Lung (tissue), 11 donors: ENCODE measurements at regions not wholly inside any gene's neighbourhood (a gene's known extent, or its start where the extent isn't known, plus 50 kb on each side); places are given as distances from the start of the nearest gene placed in this dataset.

ENCODE experiments used
- ATAC-seq: fragments of 200-7000 bp; cut with Tn5 transposase; one replicate; pipeline ENCODE4 v1.9.1; 2020; ENCODE audit warnings: moderate number of reproducible peaks; ENCODE audit not compliant: insufficient read depth, low FRiP score
- DNase-seq, 3 donors: peaks; one replicate each; pipeline ENCODE4 v3.0.0-alpha.2; 2013 to 2017
- H3K27ac ChIP-seq, 2 donors: one replicate each; pipeline ENCODE4 v1.5.1; 2013; ENCODE audit warnings: mild to moderate bottlenecking in 2 of 2, moderate library complexity in 2 of 2, control low read depth in 1 of 2, inconsistent platforms in 1 of 2, low read depth in 1 of 2, low read length in 1 of 2
- H3K27me3 ChIP-seq, 3 donors: one replicate each; pipeline ENCODE4 v1.5.1; 2013; ENCODE audit warnings: low read length in 2 of 3; ENCODE audit not compliant: control insufficient read depth in 3 of 3, insufficient read depth in 3 of 3
- H3K36me3 ChIP-seq, 4 donors: one replicate each; pipeline ENCODE4 v1.5.1; 2013; ENCODE audit warnings: low read length in 4 of 4, mild to moderate bottlenecking in 1 of 4, moderate library complexity in 1 of 4; ENCODE audit not compliant: control insufficient read depth in 4 of 4, insufficient read depth in 4 of 4
- H3K4me1 ChIP-seq, 5 donors: one replicate each; pipeline ENCODE4 v1.5.1; 2013; ENCODE audit warnings: low read length in 5 of 5, mild to moderate bottlenecking in 2 of 5, moderate library complexity in 1 of 5; ENCODE audit not compliant: control insufficient read depth in 5 of 5, insufficient read depth in 5 of 5
- H3K4me3 ChIP-seq: one replicate; pipeline ENCODE4 v1.5.1; 2013; ENCODE audit warnings: mild to moderate bottlenecking, control low read depth, moderate library complexity
- H3K9ac ChIP-seq, 2 donors: one replicate each; pipeline ENCODE4 v1.5.1; 2013; ENCODE audit warnings: low read length in 2 of 2, control low read depth in 1 of 2; ENCODE audit not compliant: insufficient read depth in 1 of 2
- H3K9me3 ChIP-seq, 4 donors: one replicate each; pipeline ENCODE4 v1.5.1; 2013; ENCODE audit warnings: low read length in 3 of 4, mild to moderate bottlenecking in 1 of 4, moderate library complexity in 1 of 4; ENCODE audit not compliant: control insufficient read depth in 4 of 4, insufficient read depth in 3 of 4
- WGBS, 2 donors: extraction: QIAGEN DNeasy Blood & Tissue Kit; methylation state at CpG; one replicate each; pipeline ENCODE4 v1.1.7; 2013; 5-methylcytosine and 5-hydroxymethylcytosine counted together
- TF ChIP-seq, protein P1 (sequence below): IDR thresholded peaks from 2 replicates; pipeline ENCODE4 v1.5.1; 2012; ENCODE audit warnings: mild to moderate bottlenecking; ENCODE audit errors: control extremely low read depth, extremely low read depth
- donor health status: control.
- donor health status: control.
- donor health status: Bipolar disorder and iron deficiency.
- donor health status: healthy.
- donor health status: DM: yes; HTN: yes; CAD: no.

DNA sequence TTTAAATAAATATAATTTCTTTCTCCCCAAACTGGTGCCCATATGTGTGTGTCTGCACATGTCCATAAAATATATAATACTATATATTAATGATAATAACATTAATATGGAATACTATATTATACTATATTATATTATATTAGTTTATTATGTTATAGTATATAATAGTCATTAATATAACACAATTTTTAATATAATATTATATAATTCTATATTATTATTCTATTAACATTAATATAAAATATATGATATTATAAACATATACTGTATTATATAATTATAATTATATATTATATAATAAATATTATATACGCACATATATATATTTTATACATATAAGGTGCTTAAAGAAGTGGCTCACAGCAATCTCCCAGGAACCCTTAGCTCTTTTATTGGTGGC lies 513.0 kb upstream of the CDH11 start:
- H3K9ac ChIP-seq, result no peak overlapping the region
- peaks cover 0 to 1% (median 0%) of the 10 kb centered on the region in 5 donors for H3K4me1 ChIP-seq
- DNase-seq, result no peak
- TF ChIP-seq, protein P1, sequence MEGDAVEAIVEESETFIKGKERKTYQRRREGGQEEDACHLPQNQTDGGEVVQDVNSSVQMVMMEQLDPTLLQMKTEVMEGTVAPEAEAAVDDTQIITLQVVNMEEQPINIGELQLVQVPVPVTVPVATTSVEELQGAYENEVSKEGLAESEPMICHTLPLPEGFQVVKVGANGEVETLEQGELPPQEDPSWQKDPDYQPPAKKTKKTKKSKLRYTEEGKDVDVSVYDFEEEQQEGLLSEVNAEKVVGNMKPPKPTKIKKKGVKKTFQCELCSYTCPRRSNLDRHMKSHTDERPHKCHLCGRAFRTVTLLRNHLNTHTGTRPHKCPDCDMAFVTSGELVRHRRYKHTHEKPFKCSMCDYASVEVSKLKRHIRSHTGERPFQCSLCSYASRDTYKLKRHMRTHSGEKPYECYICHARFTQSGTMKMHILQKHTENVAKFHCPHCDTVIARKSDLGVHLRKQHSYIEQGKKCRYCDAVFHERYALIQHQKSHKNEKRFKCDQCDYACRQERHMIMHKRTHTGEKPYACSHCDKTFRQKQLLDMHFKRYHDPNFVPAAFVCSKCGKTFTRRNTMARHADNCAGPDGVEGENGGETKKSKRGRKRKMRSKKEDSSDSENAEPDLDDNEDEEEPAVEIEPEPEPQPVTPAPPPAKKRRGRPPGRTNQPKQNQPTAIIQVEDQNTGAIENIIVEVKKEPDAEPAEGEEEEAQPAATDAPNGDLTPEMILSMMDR, result no peak
- WGBS, 2 donors, result 93 to 98% methylated on average over 1 of the region's 1 CpG
- H3K4me3 ChIP-seq, result no peak overlapping the region
- no peak overlapping the region for H3K27ac ChIP-seq
- ATAC-seq, result no peak
- H3K36me3 ChIP-seq, result no peaks in the 10 kb centered on the region
- H3K27me3 ChIP-seq, result no peaks in the 10 kb centered on the region
- H3K9me3 ChIP-seq, result no peaks in the 10 kb centered on the region

DNA sequence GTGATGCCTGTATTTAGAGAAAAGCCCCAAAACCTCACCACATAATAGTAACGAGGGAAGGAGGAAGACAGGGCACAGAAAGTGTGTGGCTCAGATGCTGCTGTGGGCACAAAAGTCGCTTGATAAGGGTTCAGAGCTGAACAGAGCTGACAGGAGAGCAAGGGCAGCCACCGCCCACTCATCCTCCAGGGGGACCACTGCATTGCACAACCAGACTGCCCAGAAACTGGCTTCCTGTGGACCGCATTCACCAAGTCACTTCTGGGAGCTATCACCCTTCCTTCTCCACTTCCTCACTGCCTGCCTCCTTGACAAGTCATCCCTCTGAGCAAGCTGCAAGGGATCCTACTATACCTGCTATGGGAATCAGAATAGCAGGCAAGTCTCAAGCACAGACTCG lies 512.4 kb upstream of the CDH11 start:
- 35 to 54% methylated on average over 5 of the region's 5 CpGs for WGBS, 2 donors
- Histone ChIP-seq H3K9ac (no peak overlapping the region), H3K27ac (no peak overlapping the region), H3K36me3 (no peaks in the 10 kb centered on the region), H3K27me3 (no peaks in the 10 kb centered on the region), H3K4me1 (peaks cover 0 to 1% (median 0%) of the 10 kb centered on the region in 5 donors), H3K9me3 (no peaks in the 10 kb centered on the region), H3K4me3 (no peak overlapping the region)
- DNase-seq (no peak), ATAC-seq (no peak)
- TF ChIP-seq, protein P1, result no peak

DNA sequence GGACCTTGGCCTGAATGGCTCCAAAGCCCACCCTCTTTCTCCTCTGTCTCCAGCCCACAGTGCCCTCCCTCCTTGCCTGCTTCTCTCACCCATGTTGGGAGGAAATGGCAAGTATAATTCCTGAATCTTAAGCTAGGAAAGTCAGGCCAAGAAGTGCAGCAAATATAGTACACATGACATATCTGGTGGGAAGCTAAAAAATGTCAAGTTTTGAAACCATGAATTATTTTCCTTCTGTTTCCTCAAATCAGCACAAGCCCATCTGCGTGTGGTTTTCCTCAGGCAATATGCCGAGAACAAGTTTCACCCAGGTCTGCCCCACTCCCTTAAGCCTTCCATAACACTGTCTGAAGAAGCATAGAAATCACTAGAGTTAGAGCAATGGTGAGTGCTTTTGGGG lies 502.8 kb upstream of the CDH11 start:
- no peaks in the 10 kb centered on the region for H3K27me3 ChIP-seq
- H3K9me3 ChIP-seq, result no peaks in the 10 kb centered on the region
- ATAC-seq (no peak), DNase-seq (no peak)
- peaks cover 0 to 6% (median 0%) of the 10 kb centered on the region in 5 donors for H3K4me1 ChIP-seq
- no peak overlapping the region for H3K9ac ChIP-seq
- no peak overlapping the region for H3K27ac ChIP-seq
- TF ChIP-seq, protein P1, result no peak
- H3K4me3 ChIP-seq, result no peak overlapping the region
- 29 to 61% methylated on average over 2 of the region's 2 CpGs for WGBS, 2 donors
- H3K36me3 ChIP-seq, result no peaks in the 10 kb centered on the region

DNA sequence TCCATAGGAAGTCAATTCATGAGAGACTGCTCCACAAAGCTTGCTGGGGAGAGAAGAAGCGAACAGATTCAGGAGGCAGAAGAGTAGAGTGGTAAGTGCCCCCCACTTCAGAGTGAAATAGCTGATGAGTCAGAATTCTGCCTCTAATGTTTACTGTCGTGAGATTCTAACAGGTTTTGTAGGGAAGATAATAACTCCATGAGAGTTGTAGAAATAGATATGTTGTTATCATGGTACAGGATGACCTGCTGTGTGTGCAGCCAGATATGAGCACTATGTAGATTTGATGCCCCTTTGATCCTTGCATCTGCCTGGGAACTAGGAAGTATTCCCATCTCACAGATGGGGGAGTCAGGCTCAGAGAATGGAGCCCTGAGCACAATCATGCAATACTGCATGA lies 502.4 kb upstream of the CDH11 start:
- 65 to 76% methylated on average over 2 of the region's 2 CpGs for WGBS, 2 donors
- Histone ChIP-seq H3K27ac (no peak overlapping the region), H3K9me3 (no peaks in the 10 kb centered on the region), H3K4me1 (peaks cover 0 to 6% (median 0%) of the 10 kb centered on the region in 5 donors), H3K36me3 (no peaks in the 10 kb centered on the region), H3K27me3 (no peaks in the 10 kb centered on the region), H3K9ac (no peak overlapping the region), H3K4me3 (no peak overlapping the region)
- DNase-seq (no peak), ATAC-seq (no peak)
- TF ChIP-seq, protein P1, result no peak
